Endodermal cell (in vitro differentiated cells): ENCODE measurements at regions not wholly inside any gene's neighbourhood (a gene's known extent, or its start where the extent isn't known, plus 50 kb on each side); places are given as distances from the start of the nearest gene placed in this dataset.

Source experiments
- DNase-seq: peaks from one replicate; pipeline ENCODE4 v3.0.0-alpha.2; 2017
- H3K27ac ChIP-seq: 2 replicates; pipeline ENCODE4 v1.5.1; 2013; ENCODE audit warnings: mild to moderate bottlenecking, low read depth, low read length, moderate library complexity
- H3K27me3 ChIP-seq: 2 replicates; pipeline ENCODE4 v1.6.1; 2013; ENCODE audit warnings: mild to moderate bottlenecking, low read length, moderate library complexity; ENCODE audit not compliant: insufficient read depth, control insufficient read depth, poor library complexity, severe bottlenecking
- H3K36me3 ChIP-seq: 2 replicates; pipeline ENCODE4 v1.7.0; 2013; ENCODE audit warnings: mild to moderate bottlenecking, low read length, moderate library complexity; ENCODE audit not compliant: control insufficient read depth, insufficient read depth
- H3K4me1 ChIP-seq: one replicate; pipeline ENCODE4 v1.7.0; 2013; ENCODE audit warnings: low read length; ENCODE audit not compliant: control insufficient read depth, insufficient read depth
- H3K4me3 ChIP-seq: 2 replicates; pipeline ENCODE4 v1.5.1; 2013; ENCODE audit warnings: mild to moderate bottlenecking, low read length, moderate library complexity
- H3K9ac ChIP-seq: 2 replicates; pipeline ENCODE4 v1.6.1; 2013; ENCODE audit warnings: mild to moderate bottlenecking, low read length, moderate library complexity; ENCODE audit not compliant: poor library complexity, severe bottlenecking; ENCODE audit errors: extremely low read depth
- H3K9me3 ChIP-seq: 2 replicates; pipeline ENCODE4 v1.6.1; 2013; ENCODE audit warnings: mild to moderate bottlenecking, low read length, moderate library complexity; ENCODE audit not compliant: control insufficient read depth
- H3K27ac Mint-ChIP-seq: 2 replicates; pipeline ENCODE4 v1.8.0; 2020; ENCODE audit warnings: mixed read lengths
- H3K27me3 Mint-ChIP-seq: 2 replicates; pipeline ENCODE4 v1.8.0; 2021; ENCODE audit warnings: mild to moderate bottlenecking, mixed read lengths; ENCODE audit not compliant: insufficient read depth
- H3K36me3 Mint-ChIP-seq: 2 replicates; pipeline ENCODE4 v1.8.0; 2020; ENCODE audit warnings: low read depth, mixed read lengths
- H3K4me1 Mint-ChIP-seq: 2 replicates; pipeline ENCODE4 v1.8.0; 2020; ENCODE audit warnings: mixed read lengths
- H3K4me3 Mint-ChIP-seq: 2 replicates; pipeline ENCODE4 v1.8.0; 2020; ENCODE audit warnings: mild to moderate bottlenecking, moderate library complexity, mixed read lengths
- H3K9me3 Mint-ChIP-seq: 2 replicates; pipeline ENCODE4 v1.8.0; 2020; ENCODE audit warnings: mild to moderate bottlenecking, mixed read lengths
- WGBS, 2 experiments: methylation state at CpG; one replicate each; pipeline versions ENCODE4 v1.1.5 to v1.1.7; 2013; ENCODE audit warnings: missing lambda C conversion rate in 2 of 2, mixed read lengths in 1 of 2; ENCODE audit not compliant: insufficient coverage in 1 of 2, insufficient read length in 1 of 2; 5-methylcytosine and 5-hydroxymethylcytosine counted together
- TF ChIP-seq, protein P1 (sequence below): fragments of 200-600 bp; sonication (generic); conservative IDR thresholded peaks from 2 replicates; pipeline ENCODE4 v1.5.0; 2021; ENCODE audit warnings: antibody characterized with exemption, mild to moderate bottlenecking

DNA sequence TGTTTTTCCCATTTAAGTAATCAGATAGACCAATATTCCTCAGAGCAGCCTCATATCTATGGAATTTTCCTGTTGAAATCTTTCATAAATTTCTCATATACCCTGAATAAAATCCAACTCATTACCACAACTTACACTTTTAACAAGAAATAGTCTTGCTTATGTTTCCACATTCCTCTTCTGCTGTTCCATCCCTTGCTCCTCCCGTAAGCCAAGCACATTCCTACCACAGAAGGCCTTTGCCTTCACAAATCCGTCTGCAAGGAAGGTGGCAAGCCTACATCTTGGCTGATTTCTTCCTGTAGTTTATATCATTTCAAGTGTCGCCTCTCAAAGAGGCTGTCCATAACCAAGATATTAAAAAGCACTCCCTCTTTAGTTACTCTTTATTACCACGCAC, 127.7 kb downstream of the C12orf50 start:
- Histone ChIP-seq H3K27me3 (no peaks in the 10 kb centered on the region), H3K4me3 (no peak overlapping the region), H3K9me3 (no peaks in the 10 kb centered on the region), H3K9ac (no peak overlapping the region), H3K4me1 (no peaks in the 10 kb centered on the region), H3K27ac (no peak overlapping the region), H3K36me3 (no peaks in the 10 kb centered on the region)
- Mint-ChIP-seq H3K9me3 (no peaks in the 10 kb centered on the region), H3K4me3 (no peak overlapping the region), H3K27ac (no peak overlapping the region), H3K27me3 (no peaks in the 10 kb centered on the region), H3K36me3 (no peaks in the 10 kb centered on the region), H3K4me1 (no peaks in the 10 kb centered on the region)
- no peak for DNase-seq
- TF ChIP-seq, protein P1, sequence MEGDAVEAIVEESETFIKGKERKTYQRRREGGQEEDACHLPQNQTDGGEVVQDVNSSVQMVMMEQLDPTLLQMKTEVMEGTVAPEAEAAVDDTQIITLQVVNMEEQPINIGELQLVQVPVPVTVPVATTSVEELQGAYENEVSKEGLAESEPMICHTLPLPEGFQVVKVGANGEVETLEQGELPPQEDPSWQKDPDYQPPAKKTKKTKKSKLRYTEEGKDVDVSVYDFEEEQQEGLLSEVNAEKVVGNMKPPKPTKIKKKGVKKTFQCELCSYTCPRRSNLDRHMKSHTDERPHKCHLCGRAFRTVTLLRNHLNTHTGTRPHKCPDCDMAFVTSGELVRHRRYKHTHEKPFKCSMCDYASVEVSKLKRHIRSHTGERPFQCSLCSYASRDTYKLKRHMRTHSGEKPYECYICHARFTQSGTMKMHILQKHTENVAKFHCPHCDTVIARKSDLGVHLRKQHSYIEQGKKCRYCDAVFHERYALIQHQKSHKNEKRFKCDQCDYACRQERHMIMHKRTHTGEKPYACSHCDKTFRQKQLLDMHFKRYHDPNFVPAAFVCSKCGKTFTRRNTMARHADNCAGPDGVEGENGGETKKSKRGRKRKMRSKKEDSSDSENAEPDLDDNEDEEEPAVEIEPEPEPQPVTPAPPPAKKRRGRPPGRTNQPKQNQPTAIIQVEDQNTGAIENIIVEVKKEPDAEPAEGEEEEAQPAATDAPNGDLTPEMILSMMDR, result no peak
- 90 to 92% methylated on average over 3 to 4 of the region's 4 CpGs for WGBS, 2 experiments

DNA sequence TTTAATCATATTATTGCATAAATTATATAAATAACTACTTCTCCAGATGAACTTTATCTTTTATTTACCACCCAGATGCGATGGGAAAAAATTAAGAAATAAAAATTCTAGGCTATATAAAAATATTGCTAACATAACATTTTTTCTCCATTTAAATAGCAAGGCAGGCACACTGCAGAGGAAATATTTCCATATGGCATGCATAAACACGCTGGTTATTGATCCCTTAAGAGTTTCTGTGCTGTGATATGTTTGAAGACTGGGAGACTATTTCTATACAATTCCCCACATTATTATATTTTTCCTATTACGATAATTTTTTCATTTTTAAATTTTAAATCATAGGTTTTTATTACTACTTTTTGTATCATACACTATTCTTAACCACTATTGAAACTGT, 131.5 kb downstream of the C12orf50 start:
- no peak overlapping the region for H3K4me3 Mint-ChIP-seq
- H3K9me3 Mint-ChIP-seq, result peaks cover 4% of the 10 kb centered on the region
- Histone ChIP-seq H3K4me3 (no peak overlapping the region), H3K27ac (no peak overlapping the region), H3K36me3 (no peaks in the 10 kb centered on the region), H3K4me1 (no peaks in the 10 kb centered on the region), H3K27me3 (no peaks in the 10 kb centered on the region), H3K9ac (no peak overlapping the region), H3K9me3 (no peaks in the 10 kb centered on the region)
- no peak for DNase-seq
- no peaks in the 10 kb centered on the region for H3K4me1 Mint-ChIP-seq
- TF ChIP-seq, protein P1, result no peak
- H3K27ac Mint-ChIP-seq, result no peak overlapping the region
- no peaks in the 10 kb centered on the region for H3K27me3 Mint-ChIP-seq
- WGBS, 2 experiments, result no CpG with 5 or more reads among the region's 3 CpGs
- H3K36me3 Mint-ChIP-seq, result no peaks in the 10 kb centered on the region

DNA sequence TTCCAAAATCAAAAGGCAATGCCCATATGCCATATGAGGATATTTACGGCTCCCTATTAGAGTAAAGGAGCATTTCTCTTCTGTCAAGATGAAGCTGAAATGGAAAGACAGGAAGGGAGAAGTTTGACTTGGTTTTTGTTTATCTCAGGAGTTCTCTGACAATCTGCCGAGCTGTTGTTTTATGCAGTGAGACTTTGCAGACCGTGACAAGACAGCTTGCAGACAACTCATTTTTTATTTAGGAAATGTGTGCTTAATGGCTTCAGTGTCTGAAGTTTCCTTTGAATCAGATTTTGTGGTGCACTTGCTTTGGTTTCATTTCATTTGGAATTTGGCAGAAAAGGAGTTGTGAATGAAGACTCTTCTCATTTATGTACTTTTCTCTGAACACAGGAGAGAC, 145.4 kb downstream of the C12orf50 start:
- no peak for DNase-seq
- Histone ChIP-seq H3K4me1 (no peaks in the 10 kb centered on the region), H3K9me3 (no peaks in the 10 kb centered on the region), H3K4me3 (no peak overlapping the region), H3K27me3 (no peaks in the 10 kb centered on the region), H3K36me3 (no peaks in the 10 kb centered on the region), H3K27ac (no peak overlapping the region), H3K9ac (no peak overlapping the region)
- TF ChIP-seq, protein P1, result no peak
- Mint-ChIP-seq H3K4me3 (no peak overlapping the region), H3K27me3 (no peaks in the 10 kb centered on the region), H3K9me3 (no peaks in the 10 kb centered on the region), H3K27ac (no peak overlapping the region), H3K36me3 (no peaks in the 10 kb centered on the region), H3K4me1 (no peaks in the 10 kb centered on the region)
- 79 to 93% methylated on average over 2 to 3 of the region's 3 CpGs for WGBS, 2 experiments
